WERI-Rb-1 (cell line): ENCODE measurements at regions not wholly inside any gene's neighbourhood (a gene's known extent, or its start where the extent isn't known, plus 50 kb on each side); places are given as distances from the start of the nearest gene placed in this dataset.

Experiments
- DNase-seq: peaks from one replicate; pipeline ENCODE4 v3.0.0-alpha.2; 2020
- H3K27ac ChIP-seq: fragments of 250-450 bp; sonication (Bioruptor Pico); 2 replicates; pipeline ENCODE4 v1.5.1; 2020; ENCODE audit warnings: mild to moderate bottlenecking, moderate library complexity
- H3K27me3 ChIP-seq: fragments of 250-450 bp; sonication (Bioruptor Pico); 2 replicates; pipeline ENCODE4 v1.5.1; 2021; ENCODE audit warnings: mild to moderate bottlenecking, low read depth, moderate library complexity; ENCODE audit not compliant: insufficient read depth, severe bottlenecking
- H3K36me3 ChIP-seq: fragments of 250-450 bp; sonication (Bioruptor Pico); 2 replicates; pipeline ENCODE4 v1.5.1; 2020; ENCODE audit warnings: mild to moderate bottlenecking, moderate library complexity
- H3K4me3 ChIP-seq: 2 replicates; pipeline ENCODE4 v1.5.1; 2011; ENCODE audit warnings: low read depth, mild to moderate bottlenecking, control low read depth, low read length
- H3K9me3 ChIP-seq: fragments of 250-450 bp; sonication (Bioruptor Pico); 2 replicates; pipeline ENCODE4 v1.5.1; 2021; ENCODE audit warnings: mild to moderate bottlenecking, moderate library complexity; ENCODE audit not compliant: severe bottlenecking
- CTCF ChIP-seq: IDR thresholded peaks from 2 replicates; pipeline ENCODE4 v1.5.1; 2011; ENCODE audit warnings: low read depth, mild to moderate bottlenecking, control low read depth, inconsistent platforms, low read length

GRCh38 chr11:123371506-123372297 is 58.4 kb upstream of the GRAMD1B start:
- Histone ChIP-seq H3K36me3 (no peaks in the 10 kb centered on the region), H3K9me3 (no peaks in the 10 kb centered on the region), H3K4me3 (no peak overlapping the region), H3K27ac (no peak overlapping the region), H3K27me3 (no peaks in the 10 kb centered on the region)
- no peak for DNase-seq
- TF ChIP-seq CTCF = no peak

- no peak for TF ChIP-seq CTCF
- no peak for DNase-seq
- no peaks in the 10 kb centered on the region for H3K27me3 ChIP-seq
- no peaks in the 10 kb centered on the region for H3K36me3 ChIP-seq
- no peak overlapping the region for H3K27ac ChIP-seq
- no peaks in the 10 kb centered on the region for H3K9me3 ChIP-seq
- no peak overlapping the region for H3K4me3 ChIP-seq
These were observed 63.1 kb upstream of the GRAMD1B start for GRCh38 chr11:123366924-123367323.

GRCh38 chr11:123365955-123366354 is 64.1 kb upstream of the GRAMD1B start:
- TF ChIP-seq CTCF = no peak
- no peak for DNase-seq
- no peak overlapping the region for H3K4me3 ChIP-seq
- no peaks in the 10 kb centered on the region for H3K27me3 ChIP-seq
- no peaks in the 10 kb centered on the region for H3K36me3 ChIP-seq
- no peaks in the 10 kb centered on the region for H3K9me3 ChIP-seq
- no peak overlapping the region for H3K27ac ChIP-seq

GRCh38 chr11:123364080-123364479 is 66.0 kb upstream of the GRAMD1B start:
- Histone ChIP-seq H3K27me3 (no peaks in the 10 kb centered on the region), H3K9me3 (no peaks in the 10 kb centered on the region)

GRCh38 chr11:123363556-123363955 is 66.5 kb upstream of the GRAMD1B start:
- TF ChIP-seq CTCF = no peak
- no peak for DNase-seq
- Histone ChIP-seq H3K9me3 (no peaks in the 10 kb centered on the region), H3K4me3 (no peak overlapping the region), H3K36me3 (no peaks in the 10 kb centered on the region), H3K27me3 (no peaks in the 10 kb centered on the region), H3K27ac (no peak overlapping the region)

More at GRCh38 chr11:123364080-123364479, 66.0 kb upstream of the GRAMD1B start:
- DNase-seq = no peak
- Histone ChIP-seq H3K4me3 (no peak overlapping the region), H3K27ac (no peak overlapping the region), H3K36me3 (no peaks in the 10 kb centered on the region)
- TF ChIP-seq CTCF = no peak

DNA sequence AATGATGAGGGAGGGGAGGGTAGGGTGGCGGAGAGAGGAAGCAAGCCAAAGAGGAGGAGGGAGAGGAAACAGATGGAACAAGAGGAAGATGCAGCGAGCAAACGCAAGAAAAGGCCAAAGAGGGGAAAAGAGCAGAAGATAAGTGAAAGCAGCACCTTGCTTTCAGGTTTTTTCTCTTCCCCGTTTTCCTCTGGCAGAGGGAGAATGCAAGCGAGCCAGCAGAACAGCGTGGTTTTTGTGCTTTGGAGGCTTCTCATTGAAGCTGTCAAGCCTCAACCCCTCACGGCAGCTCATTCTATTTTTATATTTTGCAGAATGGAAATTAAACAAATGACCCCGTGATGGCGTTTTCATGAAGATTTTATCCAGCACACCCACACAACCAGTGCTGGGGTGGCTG is 67.1 kb upstream of the GRAMD1B start:
- H3K9me3 ChIP-seq = no peaks in the 10 kb centered on the region
- no peaks in the 10 kb centered on the region for H3K36me3 ChIP-seq
- no peak for TF ChIP-seq CTCF
- H3K4me3 ChIP-seq = no peak overlapping the region
- no peak for DNase-seq
- H3K27me3 ChIP-seq = no peaks in the 10 kb centered on the region
- H3K27ac ChIP-seq = no peak overlapping the region
